Epithelial cell of esophagus (primary cell): ENCODE measurements at regions not wholly inside any gene's neighbourhood (a gene's known extent, or its start where the extent isn't known, plus 50 kb on each side); places are given as distances from the start of the nearest gene placed in this dataset.

Experiments
- DNase-seq: peaks from one replicate; pipeline ENCODE4 v3.0.0; 2010; ENCODE audit warnings: low read depth
- H3K4me3 ChIP-seq: 2 replicates; pipeline ENCODE4 v1.5.1; 2011; ENCODE audit warnings: mild to moderate bottlenecking, low read length, control low read depth
- TF ChIP-seq, protein P1 (sequence below): IDR thresholded peaks from 2 replicates; pipeline ENCODE4 v1.5.1; 2011; ENCODE audit warnings: low read depth, mild to moderate bottlenecking, low read length, control low read depth, inconsistent platforms; ENCODE audit not compliant: insufficient read depth; ENCODE audit errors: missing control alignments

DNA sequence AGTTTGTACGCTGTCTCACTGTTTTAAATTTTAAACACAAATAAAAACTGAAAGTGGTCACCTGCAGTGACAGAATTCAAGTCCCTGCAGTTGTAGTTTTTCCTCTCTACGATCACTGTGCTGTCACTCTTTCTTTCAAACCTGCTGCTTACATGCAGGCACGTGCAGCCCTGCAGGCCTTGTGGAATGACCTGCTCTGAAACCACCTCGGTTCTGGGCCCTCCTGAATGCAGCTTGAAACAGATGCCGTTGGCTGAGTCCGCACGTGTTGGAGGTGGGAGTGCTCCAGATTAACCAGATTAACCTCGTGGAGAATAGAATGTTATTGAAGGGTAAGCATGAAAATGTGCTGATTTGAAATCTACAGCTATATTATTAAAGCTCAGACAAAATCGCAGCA lies 126.0 kb upstream of the ERCC6L2 start:
- no peak overlapping the region for H3K4me3 ChIP-seq
- no peak for DNase-seq
- TF ChIP-seq, protein P1, sequence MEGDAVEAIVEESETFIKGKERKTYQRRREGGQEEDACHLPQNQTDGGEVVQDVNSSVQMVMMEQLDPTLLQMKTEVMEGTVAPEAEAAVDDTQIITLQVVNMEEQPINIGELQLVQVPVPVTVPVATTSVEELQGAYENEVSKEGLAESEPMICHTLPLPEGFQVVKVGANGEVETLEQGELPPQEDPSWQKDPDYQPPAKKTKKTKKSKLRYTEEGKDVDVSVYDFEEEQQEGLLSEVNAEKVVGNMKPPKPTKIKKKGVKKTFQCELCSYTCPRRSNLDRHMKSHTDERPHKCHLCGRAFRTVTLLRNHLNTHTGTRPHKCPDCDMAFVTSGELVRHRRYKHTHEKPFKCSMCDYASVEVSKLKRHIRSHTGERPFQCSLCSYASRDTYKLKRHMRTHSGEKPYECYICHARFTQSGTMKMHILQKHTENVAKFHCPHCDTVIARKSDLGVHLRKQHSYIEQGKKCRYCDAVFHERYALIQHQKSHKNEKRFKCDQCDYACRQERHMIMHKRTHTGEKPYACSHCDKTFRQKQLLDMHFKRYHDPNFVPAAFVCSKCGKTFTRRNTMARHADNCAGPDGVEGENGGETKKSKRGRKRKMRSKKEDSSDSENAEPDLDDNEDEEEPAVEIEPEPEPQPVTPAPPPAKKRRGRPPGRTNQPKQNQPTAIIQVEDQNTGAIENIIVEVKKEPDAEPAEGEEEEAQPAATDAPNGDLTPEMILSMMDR = no peak

DNA sequence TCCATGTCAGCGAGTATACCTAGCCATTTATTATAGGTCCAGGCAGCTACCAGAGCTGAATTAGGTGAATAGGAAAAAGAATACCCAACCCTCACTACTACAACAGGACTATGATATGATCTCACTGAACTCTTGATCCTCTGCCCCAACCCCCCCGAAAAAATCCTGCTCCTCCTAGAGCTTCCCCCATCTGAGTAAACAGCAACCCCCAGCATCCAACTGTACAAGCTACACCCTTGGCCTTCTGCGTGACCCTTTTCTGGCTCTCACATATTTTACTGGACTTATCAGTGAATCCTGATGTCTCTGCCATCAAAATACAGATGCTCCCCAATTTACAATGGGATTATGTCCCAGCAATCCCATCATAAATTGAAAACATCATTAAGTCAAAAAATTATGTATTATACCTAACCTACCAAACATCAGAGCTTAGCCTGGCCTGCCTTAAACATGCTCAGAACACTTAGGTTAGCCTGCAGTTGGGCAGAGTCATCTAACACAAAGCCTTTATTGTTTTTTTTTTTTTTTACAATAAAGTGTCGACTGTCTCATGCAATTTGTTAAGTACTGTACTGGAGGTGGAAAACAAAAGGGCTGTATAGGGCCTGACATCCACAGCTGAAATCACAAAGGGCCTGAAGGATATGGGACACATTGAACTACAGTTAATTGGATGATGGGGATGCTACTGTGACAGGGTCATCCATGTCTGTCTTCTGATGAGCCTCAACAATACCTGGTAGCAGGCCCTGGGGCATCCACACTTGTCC lies 128.9 kb upstream of the ERCC6L2 start:
- no peak overlapping the region for H3K4me3 ChIP-seq
- DNase-seq = no peak
- TF ChIP-seq, protein P1 = no peak

DNA sequence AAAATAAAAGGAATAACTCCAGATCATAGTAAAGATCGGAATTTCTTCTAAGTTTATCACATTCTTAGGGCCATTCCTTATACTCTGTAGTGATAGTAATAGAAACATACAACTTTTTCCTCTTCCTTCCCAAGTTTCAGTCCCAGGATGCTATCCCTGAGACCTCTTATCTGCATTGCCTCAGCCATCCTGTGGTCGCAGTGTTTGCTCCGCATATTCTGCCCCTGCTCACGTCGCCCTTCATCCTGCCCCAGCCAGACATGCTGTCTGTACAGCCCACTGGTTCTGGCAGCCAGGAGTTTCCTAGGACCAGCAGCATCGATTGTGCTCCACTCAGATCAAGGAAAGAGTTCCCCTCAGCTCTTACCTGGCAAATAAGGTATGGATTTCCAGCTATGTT lies 132.7 kb upstream of the ERCC6L2 start:
- TF ChIP-seq, protein P1 = no peak
- no peak overlapping the region for H3K4me3 ChIP-seq
- DNase-seq = no peak

GRCh38 chr9:95741631-95742030 lies 133.9 kb upstream of the ERCC6L2 start:
- TF ChIP-seq, protein P1 = no peak
- no peak for DNase-seq
- no peak overlapping the region for H3K4me3 ChIP-seq

DNA sequence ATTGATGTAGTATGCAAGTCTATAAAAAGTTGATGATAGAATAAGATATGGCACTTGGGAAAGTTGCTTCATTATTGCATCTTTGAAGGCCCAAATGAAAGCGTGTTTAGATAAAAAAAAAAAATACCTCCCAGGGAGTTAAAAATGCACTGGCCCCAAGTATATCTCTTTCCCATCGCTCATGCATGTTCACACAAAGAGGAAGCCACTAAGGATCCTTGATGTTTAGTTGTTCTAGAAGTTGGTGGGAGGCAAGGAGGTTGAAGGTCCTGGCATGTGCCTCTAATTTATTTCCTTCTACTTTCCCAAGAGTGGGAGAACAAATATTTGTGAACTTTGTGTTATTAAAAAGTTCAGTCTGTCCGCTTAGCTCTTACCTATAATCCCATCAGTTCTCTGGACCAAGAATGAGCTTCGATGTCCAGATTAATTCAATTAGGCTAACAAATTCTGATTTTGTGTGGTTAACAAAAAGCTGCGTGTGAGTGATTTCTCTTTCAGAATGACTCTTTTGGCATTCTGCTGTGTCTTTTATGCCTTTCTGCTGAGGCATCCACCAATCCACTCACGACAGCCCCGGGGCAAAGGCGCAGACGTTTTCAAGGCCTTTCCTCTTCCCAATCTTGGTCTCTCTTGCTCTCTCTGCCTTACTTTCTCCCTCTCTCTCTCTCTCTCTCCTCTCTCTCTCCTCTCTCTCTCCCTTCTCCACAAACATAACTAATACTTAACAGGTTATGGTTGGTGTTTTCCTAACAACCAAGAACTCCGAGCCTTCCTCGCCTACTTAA lies 135.1 kb upstream of the ERCC6L2 start:
- no peak for DNase-seq
- no peak overlapping the region for H3K4me3 ChIP-seq
- TF ChIP-seq, protein P1 = no peak

DNA sequence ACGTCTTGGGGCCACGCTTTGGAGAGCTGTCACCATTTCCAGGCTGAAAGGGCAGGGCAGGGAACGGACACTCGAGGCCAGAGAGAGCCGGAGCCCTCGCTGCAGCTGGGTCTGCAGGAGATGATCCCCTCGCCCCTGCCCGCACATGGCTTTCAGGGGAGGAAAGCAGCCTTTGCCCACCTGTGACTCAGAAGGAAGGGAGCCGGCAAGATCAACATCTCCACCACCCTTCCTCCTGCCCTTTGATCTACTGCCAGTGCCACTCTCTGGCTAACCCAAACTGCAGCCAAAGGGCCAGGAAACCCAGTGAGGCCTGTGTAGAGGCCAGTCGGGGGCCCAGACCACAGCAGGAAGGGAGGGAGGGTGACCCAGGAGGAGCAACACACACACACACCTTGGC lies 137.1 kb upstream of the ERCC6L2 start:
- no peak for DNase-seq
- H3K4me3 ChIP-seq = no peak overlapping the region
- TF ChIP-seq, protein P1 = no peak
